GM23338 (cell line): ENCODE measurements at regions not wholly inside any gene's neighbourhood (a gene's known extent, or its start where the extent isn't known, plus 50 kb on each side); places are given as distances from the start of the nearest gene placed in this dataset.
A peak's percentile ranks its signal among the peaks of the same experiment; 100 is the strongest.
"Not testable (repeated sequence)": the region's sequence is repeated elsewhere in the genome, so short reads cannot be mapped to it uniquely, and the experiment has no call there.

Experiments
- ATAC-seq: fragments of 200-7000 bp; cut with Tn5 transposase; 3 replicates; pipeline ENCODE4 v1.9.1; 2020
- DNase-seq: peaks from one replicate; pipeline ENCODE4 v3.0.0-alpha.2; 2015; ENCODE audit warnings: low spot score
- H2AFZ ChIP-seq: fragments of 200-600 bp; sonication (generic); 2 replicates; pipeline ENCODE4 v1.8.0; 2016; ENCODE audit warnings: antibody characterized with exemption, mild to moderate bottlenecking, moderate library complexity
- H3F3A ChIP-seq: fragments of 200-600 bp; sonication (generic); replicated peaks from 2 replicates; pipeline ENCODE4 v1.8.0; 2017; ENCODE audit warnings: antibody characterized with exemption, mixed run types, low read depth
- H3K27ac ChIP-seq: fragments of 200-600 bp; sonication (generic); 2 replicates; pipeline ENCODE4 v1.6.1; 2016; ENCODE audit warnings: low read depth
- H3K27me3 ChIP-seq: fragments of 200-600 bp; sonication (generic); 2 replicates; pipeline ENCODE4 v1.8.0; 2016; ENCODE audit warnings: mild to moderate bottlenecking, mixed run types, moderate library complexity; ENCODE audit not compliant: insufficient read depth
- H3K36me3 ChIP-seq: fragments of 200-600 bp; sonication (generic); 2 replicates; pipeline ENCODE4 v1.8.0; 2016; ENCODE audit warnings: mild to moderate bottlenecking; ENCODE audit not compliant: insufficient read depth
- H3K4me1 ChIP-seq: fragments of 200-600 bp; sonication (generic); 2 replicates; pipeline ENCODE4 v1.8.0; 2016; ENCODE audit warnings: mild to moderate bottlenecking, moderate library complexity; ENCODE audit not compliant: insufficient read depth
- H3K4me2 ChIP-seq: fragments of 200-600 bp; sonication (generic); 2 replicates; pipeline ENCODE4 v1.7.1; 2017; ENCODE audit warnings: mixed run types
- H3K4me3 ChIP-seq: fragments of 200-600 bp; sonication (generic); 2 replicates; pipeline ENCODE4 v1.6.1; 2016; ENCODE audit warnings: mixed run types
- H3K79me2 ChIP-seq: fragments of 200-600 bp; sonication (generic); replicated peaks from 2 replicates; pipeline ENCODE4 v1.8.0; 2017; ENCODE audit warnings: mild to moderate bottlenecking; ENCODE audit not compliant: insufficient read depth
- H3K9me2 ChIP-seq: fragments of 200-600 bp; sonication (generic); 2 replicates; pipeline ENCODE4 v1.8.0; 2017; ENCODE audit not compliant: insufficient read depth
- H4K20me1 ChIP-seq: fragments of 200-600 bp; sonication (generic); replicated peaks from 2 replicates; pipeline ENCODE4 v1.8.0; 2017; ENCODE audit warnings: mild to moderate bottlenecking; ENCODE audit not compliant: insufficient read depth
- H3K27ac Mint-ChIP-seq: 2 replicates; pipeline ENCODE4 v1.8.0; 2020; ENCODE audit warnings: inconsistent platforms, mild to moderate bottlenecking, moderate library complexity, mixed read lengths
- H3K27me3 Mint-ChIP-seq: 3 replicates; pipeline ENCODE4 v1.8.0; 2022; ENCODE audit warnings: low read depth, mild to moderate bottlenecking, moderate library complexity, mixed read lengths, inconsistent platforms; ENCODE audit not compliant: insufficient read depth, poor library complexity
- H3K36me3 Mint-ChIP-seq: 3 replicates; pipeline ENCODE4 v1.8.0; 2021; ENCODE audit warnings: low read depth, mild to moderate bottlenecking, inconsistent platforms, moderate library complexity, mixed read lengths
- H3K4me1 Mint-ChIP-seq: 3 replicates; pipeline ENCODE4 v1.8.0; 2020; ENCODE audit warnings: mild to moderate bottlenecking, inconsistent platforms, mixed read lengths
- H3K4me3 Mint-ChIP-seq: 3 replicates; pipeline ENCODE4 v1.8.0; 2021; ENCODE audit warnings: moderate library complexity, mild to moderate bottlenecking, inconsistent platforms, mixed read lengths
- H3K9me3 Mint-ChIP-seq: 3 replicates; pipeline ENCODE4 v1.8.0; 2020; ENCODE audit warnings: moderate library complexity, mild to moderate bottlenecking, inconsistent platforms, mixed read lengths
- CREB1 ChIP-seq: fragments of 250-450 bp; sonication (Bioruptor Pico); IDR thresholded peaks from 2 replicates; pipeline ENCODE4 v1.5.0; 2020; ENCODE audit warnings: low read depth, mild to moderate bottlenecking, moderate library complexity
- EZH2 ChIP-seq: fragments of 200-600 bp; sonication (generic); IDR thresholded peaks from one replicate; pipeline ENCODE4 v1.8.0; 2017; ENCODE audit warnings: antibody characterized with exemption, mild to moderate bottlenecking, low read depth; ENCODE audit not compliant: unreplicated experiment
- NANOG ChIP-seq: IDR thresholded peaks from 2 replicates; pipeline ENCODE4 v1.6.1; 2016; ENCODE audit warnings: antibody characterized with exemption, borderline replicate concordance
- ZNF114 ChIP-seq: fragments of 250-450 bp; sonication (Bioruptor Pico); IDR thresholded peaks from 2 replicates; pipeline ENCODE4 v1.5.0; 2020; ENCODE audit warnings: mild to moderate bottlenecking, moderate library complexity
- ZNF331 ChIP-seq: fragments of 250-450 bp; sonication (Bioruptor Pico); IDR thresholded peaks from 2 replicates; pipeline ENCODE4 v1.5.0; 2020; ENCODE audit warnings: low read depth, mild to moderate bottlenecking, moderate library complexity
- TF ChIP-seq, protein P1 (sequence below): IDR thresholded peaks from 2 replicates; pipeline ENCODE4 v1.6.1; 2016; ENCODE audit warnings: antibody characterized with exemption
- TF ChIP-seq, protein P2 (sequence below): fragments of 250-450 bp; sonication (Bioruptor Pico); IDR thresholded peaks from 2 replicates; pipeline ENCODE4 v1.5.0; 2020; ENCODE audit warnings: mild to moderate bottlenecking, moderate library complexity

DNA sequence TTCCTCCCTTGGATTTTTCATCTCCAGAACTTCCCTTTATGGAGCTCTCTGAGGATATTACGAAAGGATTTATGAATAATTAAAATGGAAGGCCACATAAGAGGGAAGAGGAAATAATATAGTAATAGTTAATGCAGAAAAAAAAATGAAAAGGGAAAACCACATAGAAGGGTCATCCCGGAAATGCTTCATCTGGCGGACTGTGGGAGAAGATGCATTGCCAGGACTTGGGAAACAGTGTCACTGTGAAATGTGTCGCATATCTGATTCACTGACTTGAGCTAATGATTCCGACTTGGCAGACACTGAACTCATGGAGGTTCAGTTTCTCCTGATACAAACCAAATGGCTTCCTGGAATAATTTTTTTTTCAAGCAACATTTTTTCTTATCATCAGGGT, 129.9 kb upstream of the RMP24 start:
- H3K79me2 ChIP-seq: no peaks in the 10 kb centered on the region
- H3K4me3 ChIP-seq: no peak overlapping the region
- Mint-ChIP-seq H3K4me1 (no peaks in the 10 kb centered on the region; the same call in 2 of the 3 replicates), H3K4me3 (no peak overlapping the region), H3K27ac (no peak overlapping the region), H3K27me3 (peaks cover 7% of the 10 kb centered on the region), H3K36me3 (peaks cover 30% of the 10 kb centered on the region), H3K9me3 (peaks cover 32% of the 10 kb centered on the region)
- H3K36me3 ChIP-seq: peaks cover 8% of the 10 kb centered on the region; the same call in 1 of the 2 replicates
- H3K4me2 ChIP-seq: no peak overlapping the region
- H3K27me3 ChIP-seq: no peaks in the 10 kb centered on the region
- H3K4me1 ChIP-seq: 0 out of 2 replicates have a peak, but pooled peaks cover 5% of the 10 kb centered on the region
- TF ChIP-seq ZNF331 (CRISPR knock-in tag) (no peak), ZNF114 (CRISPR knock-in tag) (no peak), CREB1 (no peak), EZH2 (no peak), NANOG (no peak)
- TF ChIP-seq, protein P1, sequence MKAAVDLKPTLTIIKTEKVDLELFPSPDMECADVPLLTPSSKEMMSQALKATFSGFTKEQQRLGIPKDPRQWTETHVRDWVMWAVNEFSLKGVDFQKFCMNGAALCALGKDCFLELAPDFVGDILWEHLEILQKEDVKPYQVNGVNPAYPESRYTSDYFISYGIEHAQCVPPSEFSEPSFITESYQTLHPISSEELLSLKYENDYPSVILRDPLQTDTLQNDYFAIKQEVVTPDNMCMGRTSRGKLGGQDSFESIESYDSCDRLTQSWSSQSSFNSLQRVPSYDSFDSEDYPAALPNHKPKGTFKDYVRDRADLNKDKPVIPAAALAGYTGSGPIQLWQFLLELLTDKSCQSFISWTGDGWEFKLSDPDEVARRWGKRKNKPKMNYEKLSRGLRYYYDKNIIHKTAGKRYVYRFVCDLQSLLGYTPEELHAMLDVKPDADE: no peak
- TF ChIP-seq, protein P2, sequence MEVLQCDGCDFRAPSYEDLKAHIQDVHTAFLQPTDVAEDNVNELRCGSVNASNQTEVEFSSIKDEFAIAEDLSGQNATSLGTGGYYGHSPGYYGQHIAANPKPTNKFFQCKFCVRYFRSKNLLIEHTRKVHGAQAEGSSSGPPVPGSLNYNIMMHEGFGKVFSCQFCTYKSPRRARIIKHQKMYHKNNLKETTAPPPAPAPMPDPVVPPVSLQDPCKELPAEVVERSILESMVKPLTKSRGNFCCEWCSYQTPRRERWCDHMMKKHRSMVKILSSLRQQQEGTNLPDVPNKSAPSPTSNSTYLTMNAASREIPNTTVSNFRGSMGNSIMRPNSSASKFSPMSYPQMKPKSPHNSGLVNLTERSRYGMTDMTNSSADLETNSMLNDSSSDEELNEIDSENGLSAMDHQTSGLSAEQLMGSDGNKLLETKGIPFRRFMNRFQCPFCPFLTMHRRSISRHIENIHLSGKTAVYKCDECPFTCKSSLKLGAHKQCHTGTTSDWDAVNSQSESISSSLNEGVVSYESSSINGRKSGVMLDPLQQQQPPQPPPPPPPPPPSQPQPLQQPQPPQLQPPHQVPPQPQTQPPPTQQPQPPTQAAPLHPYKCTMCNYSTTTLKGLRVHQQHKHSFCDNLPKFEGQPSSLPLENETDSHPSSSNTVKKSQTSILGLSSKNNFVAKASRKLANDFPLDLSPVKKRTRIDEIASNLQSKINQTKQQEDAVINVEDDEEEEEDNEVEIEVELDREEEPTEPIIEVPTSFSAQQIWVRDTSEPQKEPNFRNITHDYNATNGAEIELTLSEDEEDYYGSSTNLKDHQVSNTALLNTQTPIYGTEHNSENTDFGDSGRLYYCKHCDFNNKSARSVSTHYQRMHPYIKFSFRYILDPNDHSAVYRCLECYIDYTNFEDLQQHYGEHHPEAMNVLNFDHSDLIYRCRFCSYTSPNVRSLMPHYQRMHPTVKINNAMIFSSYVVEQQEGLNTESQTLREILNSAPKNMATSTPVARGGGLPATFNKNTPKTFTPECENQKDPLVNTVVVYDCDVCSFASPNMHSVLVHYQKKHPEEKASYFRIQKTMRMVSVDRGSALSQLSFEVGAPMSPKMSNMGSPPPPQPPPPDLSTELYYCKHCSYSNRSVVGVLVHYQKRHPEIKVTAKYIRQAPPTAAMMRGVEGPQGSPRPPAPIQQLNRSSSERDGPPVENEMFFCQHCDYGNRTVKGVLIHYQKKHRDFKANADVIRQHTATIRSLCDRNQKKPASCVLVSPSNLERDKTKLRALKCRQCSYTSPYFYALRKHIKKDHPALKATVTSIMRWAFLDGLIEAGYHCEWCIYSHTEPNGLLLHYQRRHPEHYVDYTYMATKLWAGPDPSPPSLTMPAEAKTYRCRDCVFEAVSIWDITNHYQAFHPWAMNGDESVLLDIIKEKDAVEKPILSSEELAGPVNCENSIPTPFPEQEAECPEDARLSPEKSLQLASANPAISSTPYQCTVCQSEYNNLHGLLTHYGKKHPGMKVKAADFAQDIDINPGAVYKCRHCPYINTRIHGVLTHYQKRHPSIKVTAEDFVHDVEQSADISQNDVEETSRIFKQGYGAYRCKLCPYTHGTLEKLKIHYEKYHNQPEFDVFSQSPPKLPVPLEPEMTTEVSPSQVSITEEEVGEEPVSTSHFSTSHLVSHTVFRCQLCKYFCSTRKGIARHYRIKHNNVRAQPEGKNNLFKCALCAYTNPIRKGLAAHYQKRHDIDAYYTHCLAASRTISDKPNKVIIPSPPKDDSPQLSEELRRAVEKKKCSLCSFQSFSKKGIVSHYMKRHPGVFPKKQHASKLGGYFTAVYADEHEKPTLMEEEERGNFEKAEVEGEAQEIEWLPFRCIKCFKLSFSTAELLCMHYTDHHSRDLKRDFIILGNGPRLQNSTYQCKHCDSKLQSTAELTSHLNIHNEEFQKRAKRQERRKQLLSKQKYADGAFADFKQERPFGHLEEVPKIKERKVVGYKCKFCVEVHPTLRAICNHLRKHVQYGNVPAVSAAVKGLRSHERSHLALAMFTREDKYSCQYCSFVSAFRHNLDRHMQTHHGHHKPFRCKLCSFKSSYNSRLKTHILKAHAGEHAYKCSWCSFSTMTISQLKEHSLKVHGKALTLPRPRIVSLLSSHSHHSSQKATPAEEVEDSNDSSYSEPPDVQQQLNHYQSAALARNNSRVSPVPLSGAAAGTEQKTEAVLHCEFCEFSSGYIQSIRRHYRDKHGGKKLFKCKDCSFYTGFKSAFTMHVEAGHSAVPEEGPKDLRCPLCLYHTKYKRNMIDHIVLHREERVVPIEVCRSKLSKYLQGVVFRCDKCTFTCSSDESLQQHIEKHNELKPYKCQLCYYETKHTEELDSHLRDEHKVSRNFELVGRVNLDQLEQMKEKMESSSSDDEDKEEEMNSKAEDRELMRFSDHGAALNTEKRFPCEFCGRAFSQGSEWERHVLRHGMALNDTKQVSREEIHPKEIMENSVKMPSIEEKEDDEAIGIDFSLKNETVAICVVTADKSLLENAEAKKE: no peak
- H4K20me1 ChIP-seq: no peaks in the 10 kb centered on the region
- no peaks in the 10 kb centered on the region for H3F3A ChIP-seq
- DNase-seq (no peak), ATAC-seq (no peak)
- no peaks in the 10 kb centered on the region for H3K9me2 ChIP-seq
- H2AFZ ChIP-seq: no peak overlapping the region
- H3K27ac ChIP-seq: no peak overlapping the region

DNA sequence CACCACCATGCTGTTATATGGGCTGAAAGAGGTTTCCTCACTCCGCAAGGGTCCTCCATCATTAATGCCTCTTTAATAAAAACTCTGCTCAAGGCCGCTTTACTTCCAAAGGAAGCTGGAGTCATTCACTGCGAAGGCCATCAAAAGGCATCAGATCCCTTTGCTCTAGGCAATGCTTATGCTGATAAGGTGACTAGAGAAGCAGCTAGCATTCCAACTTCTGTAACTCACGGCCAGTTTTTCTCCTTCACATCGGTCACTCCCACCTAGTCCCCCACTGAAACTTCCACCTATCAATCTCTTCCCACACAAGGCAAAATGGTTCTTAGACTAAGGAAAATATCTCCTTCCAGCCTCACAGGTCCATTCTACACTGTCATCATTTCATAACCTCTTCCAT, 124.2 kb upstream of the RMP24 start:
- Mint-ChIP-seq H3K4me1 (peaks cover 21% of the 10 kb centered on the region), H3K27me3 (peaks cover 10% of the 10 kb centered on the region)
- H3K36me3 Mint-ChIP-seq, DNase-seq, H3K27ac Mint-ChIP-seq, H4K20me1 ChIP-seq, H3K79me2 ChIP-seq, H2AFZ ChIP-seq, H3K36me3 ChIP-seq, H3K4me3 Mint-ChIP-seq, H3K9me3 Mint-ChIP-seq, H3K27me3 ChIP-seq, H3K4me2 ChIP-seq, ATAC-seq, H3K27ac ChIP-seq, H3F3A ChIP-seq, H3K9me2 ChIP-seq, H3K4me3 ChIP-seq: not testable (repeated sequence)
- H3K4me1 ChIP-seq: peaks cover 27% of the 10 kb centered on the region

DNA sequence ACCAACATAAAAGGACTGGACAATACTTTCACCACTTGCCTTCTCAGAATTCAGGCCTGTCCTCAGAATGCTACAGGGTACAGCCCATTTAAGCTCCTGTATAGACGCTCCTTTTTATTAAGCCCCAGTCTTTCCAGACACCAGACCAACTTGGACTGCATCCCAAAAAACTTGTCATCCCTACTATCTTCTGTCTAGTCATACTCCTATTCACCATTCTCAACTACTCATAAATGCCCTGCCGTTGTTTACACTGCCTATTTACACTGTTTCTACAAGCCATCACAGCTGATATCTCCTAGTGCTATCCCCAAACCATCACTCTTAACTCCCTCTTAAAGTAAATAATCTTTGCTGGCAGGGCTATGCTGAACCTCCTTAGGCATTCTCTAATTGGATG, 123.2 kb upstream of the RMP24 start:
- H3K4me2 ChIP-seq: 0 out of 2 replicates have a peak overlapping the region, but pooled peaks have one; percentile 1
- not testable (repeated sequence) for ATAC-seq, H2AFZ ChIP-seq, H3K4me3 Mint-ChIP-seq, H3K27me3 ChIP-seq, H3K36me3 Mint-ChIP-seq, H4K20me1 ChIP-seq, H3K36me3 ChIP-seq, H3K9me2 ChIP-seq, H3F3A ChIP-seq, H3K9me3 Mint-ChIP-seq, H3K27ac Mint-ChIP-seq, H3K79me2 ChIP-seq, DNase-seq, H3K4me3 ChIP-seq
- peaks cover 27% of the 10 kb centered on the region for H3K4me1 ChIP-seq
- peak overlapping the region; percentile 99 for H3K27ac ChIP-seq
- Mint-ChIP-seq H3K27me3 (peaks cover 10% of the 10 kb centered on the region), H3K4me1 (peaks cover 23% of the 10 kb centered on the region)
